ENCODE measurements at regions not wholly inside any gene's neighbourhood (a gene's known extent, or its start where the extent isn't known, plus 50 kb on each side); places are given as distances from the start of the nearest gene placed in this dataset.

- TF ChIP-seq POLR2A (IDR thresholded peaks at IDR 0.05) = no peak
- no peak for TF ChIP-seq CTCF (IDR thresholded peaks at IDR 0.05)
Measured at GRCh38 chr13:40026174-40026585, 370.7 kb downstream of the COG6 start.
